HG02571 (cell line): ENCODE measurements at regions not wholly inside any gene's neighbourhood (a gene's known extent, or its start where the extent isn't known, plus 50 kb on each side); places are given as distances from the start of the nearest gene placed in this dataset.
"Not testable (repeated sequence)": the region's sequence is repeated elsewhere in the genome, so short reads cannot be mapped to it uniquely, and the experiment has no call there.

Experiments used
- ATAC-seq: cut with Tn5 transposase; IDR thresholded peaks from one replicate; pipeline ENCODE4 v1.9.1; 2021; ENCODE audit warnings: mild to moderate bottlenecking, moderate library complexity; ENCODE audit not compliant: unreplicated experiment

DNA sequence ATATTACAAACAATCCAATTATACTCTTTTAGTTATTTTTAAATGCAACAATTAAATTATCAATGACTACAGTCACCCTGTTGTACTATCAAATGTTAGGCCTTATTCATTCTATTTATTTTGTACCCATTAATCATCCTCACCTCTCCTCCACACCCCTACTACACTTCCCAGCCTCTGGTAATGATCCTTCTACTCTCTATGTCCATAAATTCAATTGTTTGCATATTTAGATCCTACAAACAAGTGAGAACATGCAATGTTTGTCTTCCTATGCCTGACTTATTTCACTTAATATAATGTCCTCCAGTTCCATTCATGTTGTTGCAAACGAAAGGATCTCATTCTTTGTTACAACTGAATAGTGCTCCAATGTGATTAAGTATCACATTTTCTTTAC lies 1414.6 kb downstream of the SLITRK1 start:
- ATAC-seq: no peak

DNA sequence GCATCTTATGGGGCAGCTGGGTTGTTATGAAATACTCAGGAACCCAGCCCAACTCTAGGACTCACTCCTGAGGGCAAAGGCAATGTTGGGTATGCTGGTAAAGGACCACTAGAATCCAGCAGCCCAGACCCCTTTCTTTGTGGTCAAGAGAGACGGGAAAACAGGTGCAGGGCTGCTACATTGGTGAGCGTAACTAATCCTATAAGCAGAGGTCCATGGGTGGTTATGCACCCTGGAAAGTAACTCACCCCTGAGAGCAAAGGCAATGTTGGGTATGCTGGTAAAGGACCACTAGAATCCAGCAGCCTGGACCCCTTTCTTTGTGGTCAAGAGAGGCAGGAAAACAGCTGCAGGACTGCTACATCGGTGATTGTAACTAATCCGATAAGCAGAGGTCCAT lies 1422.7 kb downstream of the SLITRK1 start:
- not testable (repeated sequence) for ATAC-seq

DNA sequence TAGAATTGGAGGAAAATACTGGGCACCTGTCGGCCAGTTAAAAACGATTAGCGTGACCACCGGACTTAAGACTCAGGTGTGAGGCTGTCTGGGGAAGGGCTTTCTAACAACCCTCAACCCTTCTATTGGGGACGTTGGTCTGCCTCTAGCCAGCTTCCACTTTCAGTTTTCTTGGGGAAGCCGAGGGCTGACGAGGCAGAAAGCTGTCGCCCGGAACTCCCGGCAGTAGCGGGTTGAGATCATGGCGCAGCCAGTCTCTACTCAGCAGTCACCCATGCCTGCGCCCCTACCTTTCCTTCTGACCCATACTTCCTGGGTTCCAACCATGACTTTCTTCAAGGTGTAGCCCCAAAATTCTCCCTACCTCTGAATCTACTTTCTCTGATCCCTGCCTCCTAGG lies 1424.1 kb downstream of the SLITRK1 start:
- ATAC-seq: no peak

DNA sequence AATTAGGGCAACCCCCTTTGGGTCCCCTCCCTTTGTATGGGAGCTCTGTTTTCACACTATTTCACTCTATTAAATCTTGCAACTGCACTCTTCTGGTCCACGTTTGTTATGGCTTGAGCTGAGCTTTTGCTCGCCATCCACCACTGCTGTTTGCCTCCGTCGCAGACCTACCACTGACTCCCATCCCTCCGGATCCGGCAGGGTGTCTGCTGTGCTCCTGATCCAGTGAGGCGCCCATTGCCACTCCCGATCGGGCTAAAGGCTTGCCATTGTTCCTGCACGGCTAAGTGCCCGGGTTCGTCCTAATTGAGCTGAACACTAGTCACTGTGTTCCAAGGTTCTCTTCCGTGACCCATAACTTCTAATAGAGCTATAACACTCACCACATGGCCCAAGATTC lies 1424.7 kb downstream of the SLITRK1 start:
- ATAC-seq: not testable (repeated sequence)

DNA sequence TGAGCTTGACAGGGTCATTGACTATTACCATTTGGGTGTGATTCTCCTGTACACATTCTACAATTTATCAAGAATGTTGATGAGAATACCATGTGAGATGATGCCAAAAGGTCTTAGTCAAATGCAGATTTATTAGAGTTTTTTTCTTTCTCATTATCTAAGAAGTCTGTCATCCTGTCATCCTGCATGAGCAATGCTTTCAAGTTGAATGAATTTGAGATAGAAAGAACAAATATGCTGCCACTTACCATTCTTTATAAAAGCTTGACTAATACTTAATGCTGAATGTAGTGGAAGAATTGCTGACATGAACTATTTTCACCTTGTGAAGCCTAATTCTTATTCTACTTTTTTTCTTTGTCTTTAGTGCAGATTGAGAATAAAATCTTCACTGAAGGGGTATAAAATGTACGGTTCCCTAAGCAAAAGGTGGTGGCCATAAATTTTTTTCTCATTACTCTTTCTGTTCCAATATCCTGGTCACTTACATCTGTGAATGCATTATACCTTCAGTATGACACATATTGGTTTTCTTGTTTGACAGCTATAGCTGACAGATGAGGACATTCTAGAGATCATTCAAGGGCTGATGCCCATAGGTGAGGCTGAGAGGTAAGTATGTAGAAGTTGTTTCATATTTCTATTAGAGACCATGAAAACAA lies 1434.7 kb downstream of the SLITRK1 start:
- no peak for ATAC-seq

DNA sequence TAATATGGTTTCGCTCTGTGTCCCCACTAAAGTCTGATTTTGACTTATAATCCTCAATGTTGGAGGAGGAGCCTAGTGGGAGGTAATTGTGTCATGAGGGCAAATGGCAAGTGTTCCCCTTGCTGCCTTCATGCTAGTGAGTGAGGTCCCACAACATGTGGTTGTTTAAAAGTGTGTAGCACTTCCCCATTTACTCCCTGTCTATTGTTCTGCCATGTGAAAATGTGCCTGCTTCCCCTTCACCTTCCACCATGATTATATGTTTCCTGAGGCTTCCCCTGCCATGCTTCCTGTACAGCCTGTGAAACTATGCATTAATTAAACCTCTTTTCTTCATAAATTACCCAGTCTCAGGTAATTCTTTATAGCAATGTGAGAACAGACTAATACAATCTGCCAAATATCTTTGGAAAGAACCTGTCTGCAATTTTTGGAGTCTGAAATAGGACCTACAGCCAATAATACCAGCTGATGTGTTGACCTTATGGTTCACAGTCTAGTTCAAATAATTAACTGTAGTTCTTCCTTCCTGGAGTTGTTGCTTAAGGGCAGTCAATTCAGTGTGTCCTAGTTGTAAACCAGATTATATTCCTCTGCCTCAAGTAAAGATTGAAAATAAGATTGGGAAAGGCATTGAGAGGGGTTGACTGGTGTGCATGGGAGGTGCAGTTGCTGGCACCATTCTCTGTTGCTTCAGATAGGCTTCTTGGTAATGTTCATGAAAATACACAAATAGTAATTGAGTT lies 1442.9 kb downstream of the SLITRK1 start:
- ATAC-seq: no peak

DNA sequence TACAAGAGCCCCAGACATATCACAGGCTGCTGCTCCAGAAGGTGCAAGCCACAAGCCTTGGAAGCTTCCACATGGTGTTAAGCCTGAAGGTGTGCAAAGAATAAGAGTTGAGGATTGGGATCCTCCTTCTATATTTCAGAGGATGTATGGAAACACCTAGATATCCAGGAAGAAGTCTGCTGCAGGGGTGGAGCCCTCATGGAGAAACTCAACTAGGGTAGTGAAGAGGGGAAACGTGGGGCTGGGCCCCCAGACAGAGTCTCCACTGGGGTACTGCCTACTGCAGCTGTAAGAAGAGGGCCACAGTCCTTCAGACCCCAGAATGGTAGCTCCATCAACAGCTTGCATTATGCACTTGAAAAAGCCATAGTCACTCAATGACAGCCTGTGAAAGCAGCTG lies 1444.0 kb downstream of the SLITRK1 start:
- no peak for ATAC-seq

DNA sequence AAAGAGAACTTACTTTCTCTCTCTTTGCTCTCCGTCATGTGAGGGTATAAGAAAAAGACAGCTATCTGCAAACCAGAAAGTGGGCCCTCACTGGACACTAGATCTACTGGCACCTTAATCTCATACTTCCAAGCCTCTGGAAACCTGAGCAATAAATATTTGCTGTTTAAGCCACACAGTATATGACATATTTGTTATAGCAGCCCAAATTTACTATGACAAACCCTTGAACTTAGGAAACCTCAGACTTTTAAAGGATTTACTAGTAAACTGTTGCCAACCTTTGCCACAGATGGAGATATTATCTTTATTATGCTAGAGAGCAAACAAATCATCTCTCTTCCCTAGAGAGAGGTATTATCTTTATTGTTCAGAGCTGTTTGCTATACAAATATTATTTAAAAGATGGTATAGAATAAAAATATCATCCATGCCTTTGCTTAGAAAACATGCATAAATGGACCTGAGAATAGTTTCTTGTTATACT lies 1446.1 kb downstream of the SLITRK1 start:
- ATAC-seq: no peak

DNA sequence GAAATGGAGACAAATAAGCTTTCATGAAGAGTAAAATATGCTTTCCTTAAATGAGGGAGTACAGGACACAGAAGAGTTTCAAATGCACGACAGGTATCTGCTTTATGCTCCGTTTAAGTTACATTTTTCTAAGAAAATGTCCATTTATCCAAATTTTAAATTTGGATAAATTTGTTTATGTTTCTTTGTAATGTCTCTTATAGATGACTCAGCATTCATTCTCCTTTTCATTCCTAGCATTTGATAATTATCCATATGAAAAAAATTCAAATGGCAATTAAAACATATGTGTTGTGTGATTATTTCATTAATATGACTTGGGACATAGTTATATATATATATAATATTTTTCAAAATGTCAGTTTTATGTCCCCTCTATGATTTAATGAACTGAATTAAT lies 1449.3 kb downstream of the SLITRK1 start:
- no peak for ATAC-seq

DNA sequence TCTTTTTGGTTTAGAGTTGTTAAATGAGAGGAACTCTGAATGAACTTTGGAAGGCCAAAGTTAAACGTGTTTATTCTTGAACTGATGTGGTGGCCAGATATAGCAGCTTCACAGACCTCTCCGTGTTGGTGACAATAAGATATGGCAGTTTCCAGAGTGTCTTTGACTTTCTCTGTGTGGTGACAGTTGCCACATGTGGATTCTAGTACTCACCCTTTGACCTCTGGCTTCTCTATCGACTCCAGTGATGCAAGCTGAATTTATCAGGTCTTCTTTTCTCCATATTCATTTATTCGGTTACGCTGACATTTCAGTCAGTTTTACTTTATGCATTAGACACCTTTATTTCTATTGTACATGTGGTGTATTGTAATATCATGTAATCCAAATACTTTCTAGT lies 1469.5 kb downstream of the SLITRK1 start:
- ATAC-seq: no peak

DNA sequence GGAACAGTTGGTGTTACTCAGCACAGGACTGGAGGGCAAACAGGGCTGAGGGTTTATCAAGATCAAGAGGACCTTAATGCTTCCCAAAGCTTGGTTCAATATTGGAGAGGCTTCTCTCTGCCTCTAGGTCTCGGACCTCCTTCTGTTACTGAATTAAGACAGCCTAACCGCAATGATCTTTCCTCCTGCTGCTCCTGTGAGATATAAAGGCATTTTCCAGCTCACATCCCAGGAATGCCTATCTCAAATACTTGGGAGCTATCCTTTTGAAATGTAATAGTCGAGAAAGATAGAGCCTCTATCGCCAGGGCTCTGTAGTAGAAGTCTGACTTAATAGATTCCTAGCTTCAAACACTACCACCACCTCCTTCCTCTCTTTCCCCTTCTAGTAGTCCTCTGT lies 1475.0 kb downstream of the SLITRK1 start:
- no peak for ATAC-seq

DNA sequence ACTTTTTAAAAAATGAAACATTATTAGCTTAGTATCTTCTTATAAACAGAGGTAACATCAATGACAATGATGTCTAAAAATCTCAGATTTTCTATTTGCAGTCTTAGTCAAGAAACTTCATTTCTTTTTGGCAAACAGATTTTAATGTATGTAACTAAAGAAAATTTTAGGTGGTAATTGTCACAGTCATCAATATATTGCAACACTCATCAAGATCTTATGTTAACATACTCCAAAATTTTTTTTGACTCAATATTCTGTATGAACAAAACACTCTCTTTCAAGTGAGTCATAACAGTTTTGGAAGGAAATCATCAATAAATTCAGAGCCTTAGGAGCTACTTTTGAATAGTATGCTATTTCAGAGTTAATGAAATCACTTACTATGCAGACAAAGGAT lies 1507.6 kb downstream of the SLITRK1 start:
- ATAC-seq: no peak

DNA sequence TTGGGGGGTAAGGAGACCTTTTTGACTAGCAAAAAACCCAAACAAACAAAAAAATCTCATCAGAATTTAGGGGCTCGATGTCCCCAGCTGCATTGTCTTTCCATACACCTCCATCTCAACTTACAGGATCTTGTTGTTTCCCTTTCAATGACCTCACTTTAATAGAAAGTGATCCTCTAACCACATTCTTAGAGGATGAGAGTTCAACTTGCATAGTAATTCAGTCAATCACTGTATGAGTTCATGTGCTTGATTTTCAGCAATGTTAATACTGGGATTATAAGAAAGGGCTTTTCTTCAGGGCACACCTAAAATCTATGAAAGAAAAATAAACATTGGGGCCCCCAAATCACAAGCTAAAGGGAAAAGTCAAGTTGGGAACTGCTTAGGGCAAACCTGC lies 1512.0 kb downstream of the SLITRK1 start:
- ATAC-seq: no peak

DNA sequence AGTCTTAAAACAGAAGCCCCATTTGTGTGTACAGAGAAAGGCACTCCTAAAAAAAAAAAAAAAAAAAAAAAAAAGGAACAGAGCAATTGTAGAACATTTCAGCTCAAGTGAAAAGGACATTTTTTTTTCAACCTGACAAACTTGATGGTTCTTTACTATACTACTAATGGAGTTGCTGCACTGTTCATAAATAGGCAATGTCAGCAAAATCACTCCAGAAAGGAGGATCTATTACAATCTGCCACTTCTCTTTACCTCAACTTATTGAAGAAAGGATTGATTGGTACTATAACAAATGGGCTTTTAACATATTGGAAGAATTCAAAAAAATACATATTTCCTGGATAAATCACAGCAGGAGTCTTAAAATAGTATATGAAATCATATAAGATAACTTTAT lies 1517.7 kb downstream of the SLITRK1 start:
- ATAC-seq: no peak

DNA sequence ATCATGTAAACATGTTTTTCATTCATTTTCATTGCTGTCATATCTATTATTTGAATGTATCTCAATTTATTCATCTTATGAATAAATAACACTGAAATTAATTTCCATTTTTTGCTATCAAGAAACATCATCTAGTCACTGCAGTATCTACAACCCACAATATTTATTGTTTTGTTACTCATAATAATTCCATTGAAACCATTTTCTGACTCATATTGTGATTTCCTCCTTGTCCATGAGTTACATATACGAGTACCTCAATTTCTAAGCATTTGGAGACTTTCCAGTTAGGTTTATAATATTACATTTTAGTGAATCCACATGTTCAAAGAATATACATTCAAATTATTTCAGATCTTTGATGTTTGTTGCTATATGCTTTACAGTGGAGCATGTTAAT lies 1524.0 kb downstream of the SLITRK1 start:
- ATAC-seq: no peak

DNA sequence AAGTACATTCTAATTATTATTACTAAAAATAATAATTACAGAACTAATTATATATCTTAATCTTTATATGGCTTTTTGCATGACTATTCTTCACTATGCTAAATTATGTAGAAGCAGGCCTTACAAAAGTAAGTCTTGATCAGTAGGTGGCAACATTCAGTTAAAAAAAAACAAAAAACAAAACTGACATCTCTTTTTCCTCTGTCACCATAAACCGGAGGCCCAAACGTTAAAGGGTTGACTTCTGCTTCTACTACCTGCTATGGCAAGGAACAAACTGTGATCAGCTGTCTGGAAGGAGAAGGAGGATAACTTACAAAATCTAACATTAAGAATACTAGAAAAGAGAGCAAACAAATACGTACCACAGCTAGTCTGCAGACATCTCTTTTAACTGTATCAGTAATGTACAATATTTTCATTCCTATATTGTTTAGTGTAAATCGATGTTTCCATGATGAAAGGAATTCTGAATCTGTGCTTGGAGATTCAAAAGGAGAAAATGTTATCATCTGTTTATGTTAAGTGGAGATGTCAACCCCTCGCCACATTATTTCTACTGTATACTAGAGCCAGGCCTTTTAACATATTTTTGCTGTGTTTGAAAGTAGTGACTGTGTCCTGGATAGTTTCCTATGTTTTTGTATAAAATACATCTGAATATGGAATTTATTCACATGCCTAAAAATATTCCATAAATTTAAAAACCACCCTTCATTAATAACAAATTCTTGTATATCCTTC lies 1525.4 kb downstream of the SLITRK1 start:
- ATAC-seq: no peak

DNA sequence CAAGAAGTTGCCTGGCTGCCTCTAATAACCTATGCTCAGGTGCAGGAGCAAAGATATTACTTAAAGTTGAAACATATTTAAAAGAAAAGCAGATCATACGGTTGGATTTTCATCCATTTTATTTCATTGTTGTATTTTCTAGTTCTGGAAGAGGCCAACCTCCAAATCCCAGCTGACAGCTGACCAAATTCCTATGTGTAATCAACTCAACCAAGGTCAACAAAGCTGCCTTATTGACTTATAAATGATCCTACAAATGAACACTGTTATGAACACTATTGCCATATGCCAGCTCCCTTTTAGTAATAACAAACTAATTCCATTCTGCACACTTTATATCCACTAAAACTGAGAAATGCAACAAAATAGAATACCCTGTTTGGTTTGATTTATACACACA lies 1537.4 kb downstream of the SLITRK1 start:
- ATAC-seq: no peak

DNA sequence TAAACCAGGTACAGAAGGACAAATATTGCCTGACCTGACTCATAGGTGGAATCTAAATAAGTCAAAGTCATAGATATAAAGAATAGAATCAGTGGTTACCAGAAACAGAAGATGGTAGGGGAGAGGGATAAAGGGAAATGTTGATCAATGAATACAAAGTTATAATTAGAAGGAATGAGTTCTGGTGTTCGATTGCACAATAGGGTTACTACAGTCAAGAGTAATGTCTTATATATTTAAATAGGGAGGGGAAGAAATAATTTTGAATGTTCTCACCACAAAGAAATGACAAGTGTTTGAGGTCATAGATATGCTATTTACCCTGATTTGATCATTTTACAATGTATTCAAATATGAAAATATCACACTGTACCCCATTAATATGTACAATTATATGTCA lies 1541.2 kb downstream of the SLITRK1 start:
- no peak for ATAC-seq

DNA sequence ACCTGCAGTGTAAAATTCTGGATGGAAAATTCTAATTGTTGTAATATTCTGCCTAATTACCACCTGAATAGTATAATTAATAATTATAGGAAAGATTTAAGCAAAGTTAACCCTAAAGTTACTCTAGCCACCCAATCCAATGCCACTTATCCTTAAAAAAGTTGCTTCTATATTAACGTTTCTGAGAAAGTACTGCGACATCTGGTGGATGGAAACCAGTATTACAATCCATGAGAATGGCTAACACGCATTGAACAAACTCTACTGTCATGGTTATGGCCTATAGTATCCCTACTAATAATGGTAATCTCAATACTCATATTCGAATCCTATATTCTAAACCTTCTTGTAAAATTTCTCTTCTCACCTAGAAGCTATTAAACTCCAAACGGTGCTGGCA lies 1551.8 kb downstream of the SLITRK1 start:
- ATAC-seq: no peak

DNA sequence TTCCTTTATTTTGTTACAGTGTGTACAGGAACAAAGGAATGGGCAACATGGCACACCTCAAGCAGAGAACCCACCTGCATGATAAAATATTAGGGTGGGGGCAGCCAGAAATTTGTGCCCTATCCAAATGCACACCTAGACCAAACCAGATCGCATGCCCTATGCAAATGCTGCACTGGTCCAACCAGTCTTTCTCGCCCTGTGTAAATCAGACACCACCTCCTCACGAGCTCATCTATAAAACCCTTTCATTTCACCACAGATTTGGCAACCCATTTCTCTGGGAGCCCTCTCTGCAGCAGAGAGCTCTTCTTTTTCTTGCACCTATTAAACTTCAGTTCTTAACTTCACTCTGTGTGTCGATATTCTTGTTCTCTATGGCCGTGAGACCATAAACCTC lies 1559.2 kb downstream of the SLITRK1 start:
- no peak for ATAC-seq

DNA sequence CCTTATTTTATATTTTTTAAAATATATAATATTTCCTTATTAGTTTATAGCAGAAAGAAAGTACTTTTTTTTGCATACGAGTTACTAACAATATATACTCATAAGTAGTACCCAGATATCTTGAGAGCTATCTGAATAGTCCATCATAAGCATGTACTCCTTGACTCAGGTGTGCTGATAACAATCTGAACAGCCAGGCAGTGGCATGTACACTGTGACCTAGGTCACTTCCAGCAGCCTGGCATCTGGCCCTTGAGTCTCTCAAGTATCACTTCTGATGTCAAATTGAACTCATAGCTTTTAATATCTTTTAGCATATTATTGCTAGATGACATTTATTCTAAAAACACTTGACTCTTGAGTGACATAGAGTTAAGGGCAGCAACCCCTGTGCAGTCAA lies 1576.7 kb downstream of the SLITRK1 start:
- ATAC-seq: no peak

DNA sequence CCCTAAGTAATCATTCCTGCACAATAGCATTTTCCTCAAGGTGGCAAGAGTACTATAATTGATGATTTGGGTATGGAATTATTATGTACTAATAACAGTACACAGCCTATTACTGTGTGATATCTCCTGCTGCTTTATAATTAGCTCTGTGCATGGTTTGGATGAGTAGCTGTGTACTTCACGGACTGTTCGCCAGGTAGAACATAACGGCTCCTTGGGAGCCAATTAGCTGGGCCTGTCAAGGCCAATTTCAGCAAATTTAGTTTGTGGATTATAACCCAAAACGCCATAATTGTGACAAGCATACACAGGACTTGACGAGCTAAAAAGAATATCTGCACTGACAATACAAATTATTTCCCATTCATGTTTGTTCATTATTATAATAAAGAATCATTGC lies 1584.2 kb downstream of the SLITRK1 start:
- no peak for ATAC-seq
